Esophagus squamous epithelium (tissue), 4 donors: ENCODE measurements at regions not wholly inside any gene's neighbourhood (a gene's known extent, or its start where the extent isn't known, plus 50 kb on each side); places are given as distances from the start of the nearest gene placed in this dataset.

Experiments used
- POLR2A ChIP-seq, 4 donors: fragments of 450-650 bp; IDR thresholded peaks; one replicate each; pipeline ENCODE4 v1.6.1; 2017; ENCODE audit warnings: antibody characterized with exemption in 4 of 4, mild to moderate bottlenecking in 4 of 4, moderate library complexity in 3 of 4
- TF ChIP-seq, protein P1 (sequence below), 6 experiments: fragments of 450-650 bp in 4 of 6; fragments of 200-600 bp in 2 of 6; sonication (generic) in 2 of 6; IDR thresholded peaks; one replicate each; pipeline ENCODE4 v1.5.1; 2016 to 2019; ENCODE audit warnings: antibody characterized with exemption in 6 of 6, mild to moderate bottlenecking in 4 of 6, moderate library complexity in 4 of 6

DNA sequence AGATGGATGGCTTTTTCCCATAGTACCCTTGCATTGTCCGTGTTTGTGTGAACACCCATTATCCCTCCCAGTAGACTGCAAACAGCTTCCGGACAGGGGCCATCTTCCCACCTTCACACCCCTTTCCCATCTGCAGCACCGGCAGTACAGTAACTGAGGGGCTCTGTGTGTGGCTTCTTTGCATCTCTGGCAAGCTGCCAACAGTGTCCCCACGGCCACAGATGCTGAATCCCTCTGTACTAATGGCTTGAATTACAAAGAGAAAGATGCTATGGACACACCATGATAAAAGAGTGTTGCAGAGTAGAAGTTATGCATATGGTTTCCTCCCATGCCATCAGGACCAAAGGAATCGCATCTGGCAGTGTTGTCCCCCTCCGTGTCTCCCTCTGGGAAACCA, 101.1 kb upstream of the CDYL start:
- TF ChIP-seq, protein P1, sequence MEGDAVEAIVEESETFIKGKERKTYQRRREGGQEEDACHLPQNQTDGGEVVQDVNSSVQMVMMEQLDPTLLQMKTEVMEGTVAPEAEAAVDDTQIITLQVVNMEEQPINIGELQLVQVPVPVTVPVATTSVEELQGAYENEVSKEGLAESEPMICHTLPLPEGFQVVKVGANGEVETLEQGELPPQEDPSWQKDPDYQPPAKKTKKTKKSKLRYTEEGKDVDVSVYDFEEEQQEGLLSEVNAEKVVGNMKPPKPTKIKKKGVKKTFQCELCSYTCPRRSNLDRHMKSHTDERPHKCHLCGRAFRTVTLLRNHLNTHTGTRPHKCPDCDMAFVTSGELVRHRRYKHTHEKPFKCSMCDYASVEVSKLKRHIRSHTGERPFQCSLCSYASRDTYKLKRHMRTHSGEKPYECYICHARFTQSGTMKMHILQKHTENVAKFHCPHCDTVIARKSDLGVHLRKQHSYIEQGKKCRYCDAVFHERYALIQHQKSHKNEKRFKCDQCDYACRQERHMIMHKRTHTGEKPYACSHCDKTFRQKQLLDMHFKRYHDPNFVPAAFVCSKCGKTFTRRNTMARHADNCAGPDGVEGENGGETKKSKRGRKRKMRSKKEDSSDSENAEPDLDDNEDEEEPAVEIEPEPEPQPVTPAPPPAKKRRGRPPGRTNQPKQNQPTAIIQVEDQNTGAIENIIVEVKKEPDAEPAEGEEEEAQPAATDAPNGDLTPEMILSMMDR (IDR thresholded peaks at IDR 0.05): no peak
- TF ChIP-seq POLR2A (IDR thresholded peaks at IDR 0.05): no peak
